NCI-H2227 (cell line): ENCODE measurements at regions not wholly inside any gene's neighbourhood (a gene's known extent, or its start where the extent isn't known, plus 50 kb on each side); places are given as distances from the start of the nearest gene placed in this dataset.

Experiments used
- DNase-seq: peaks from one replicate; lab custom pipeline; 2025; ENCODE audit not compliant: unreplicated experiment; lab: John Stamatoyannopoulos, UW

GRCh38 chr18:41703744-41704530 lies 251.1 kb upstream of the PIK3C3 start:
- DNase-seq = no peak

GRCh38 chr18:41700416-41700815 lies 254.6 kb upstream of the PIK3C3 start:
- no peak for DNase-seq

DNA sequence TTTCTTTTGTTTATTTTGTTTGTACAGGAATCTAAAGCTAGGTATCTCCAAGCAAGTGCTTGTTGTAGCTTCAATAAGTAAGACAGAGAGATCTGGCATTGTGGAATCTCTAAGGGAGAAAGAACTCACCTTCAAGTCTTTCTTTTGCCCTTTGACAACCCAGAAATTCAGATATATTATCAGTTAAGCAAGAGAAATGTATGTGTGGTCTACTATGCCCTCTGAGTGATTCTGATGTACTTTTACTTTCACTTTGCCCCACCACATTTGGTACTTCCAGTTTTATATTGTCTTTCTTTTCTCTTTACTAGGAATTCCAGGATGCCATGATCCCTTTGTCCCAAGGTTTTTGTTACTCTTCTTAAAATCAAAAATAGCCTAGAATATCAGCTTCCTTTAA lies 259.6 kb upstream of the PIK3C3 start:
- DNase-seq = no peak

DNA sequence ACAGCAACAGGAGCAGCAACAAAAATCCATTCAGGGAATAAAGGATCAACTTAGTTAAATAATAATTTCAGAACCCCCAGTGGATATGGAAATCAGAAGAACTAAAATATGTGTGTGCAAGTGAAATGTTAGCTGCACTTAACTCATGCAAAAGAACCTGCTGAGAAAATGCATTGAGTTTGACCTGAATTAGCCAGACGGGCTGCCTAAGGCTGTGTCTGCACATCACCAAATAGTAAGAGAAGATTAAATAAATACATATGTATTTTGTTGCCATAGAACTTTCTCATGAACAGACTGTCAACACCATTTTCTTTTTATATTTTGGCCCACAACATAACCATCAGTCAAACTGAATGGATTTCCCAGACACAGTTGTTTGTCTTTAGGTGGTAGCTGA lies 262.0 kb upstream of the PIK3C3 start:
- DNase-seq = no peak

DNA sequence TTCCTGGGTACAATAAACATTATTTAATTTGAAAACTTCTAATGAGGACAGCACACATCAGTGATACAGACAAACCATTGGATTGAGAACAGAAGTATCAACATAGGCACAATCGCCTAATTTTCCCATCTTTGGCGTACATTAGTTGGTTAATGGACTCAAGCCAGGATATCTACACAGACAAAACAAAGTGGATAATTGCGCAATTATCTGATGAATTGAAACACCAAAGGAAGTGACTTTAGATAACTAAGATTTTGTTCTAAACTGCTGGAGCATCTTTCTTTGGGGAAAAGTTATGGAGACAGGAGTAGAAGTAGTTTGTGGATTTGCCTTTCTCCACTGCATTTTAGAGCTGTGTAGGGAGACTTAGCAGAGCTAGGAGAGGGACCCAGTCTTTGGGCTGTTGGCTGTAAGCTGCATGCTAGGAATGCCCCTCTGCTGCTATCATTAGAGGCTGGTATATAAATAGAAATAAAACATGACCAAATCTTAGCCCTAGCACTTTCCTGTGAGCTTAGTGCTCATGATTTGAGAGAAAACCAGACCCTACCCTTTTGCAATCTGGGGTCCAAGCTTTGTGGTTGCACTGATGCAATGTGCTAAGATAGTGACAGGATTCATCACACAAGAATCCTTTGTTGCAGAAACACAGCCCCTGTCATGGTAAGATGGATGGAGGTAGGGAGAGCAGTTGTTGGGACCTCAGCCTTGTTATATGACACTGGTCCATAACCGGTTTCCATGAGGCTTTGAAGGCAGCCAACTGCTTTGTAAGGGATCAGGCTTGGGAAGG lies 264.5 kb upstream of the PIK3C3 start:
- DNase-seq = no peak

DNA sequence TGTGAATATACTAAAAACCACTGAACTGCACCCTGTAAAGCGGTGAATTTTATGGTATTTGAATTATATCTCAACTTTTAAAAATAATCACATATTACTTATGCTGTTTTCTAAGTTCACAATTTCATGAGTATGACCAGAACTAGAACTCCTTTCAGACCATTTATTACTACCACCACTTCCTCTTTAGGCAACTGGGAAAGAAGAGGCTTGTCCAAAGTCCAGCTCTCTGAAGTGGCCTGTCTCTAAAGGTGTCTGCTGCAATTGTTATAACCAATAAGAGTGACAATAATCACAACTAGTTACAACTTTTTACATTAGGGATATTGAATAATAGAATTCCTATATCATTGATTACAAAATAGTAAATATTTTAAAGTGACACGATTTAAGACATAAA lies 267.9 kb upstream of the PIK3C3 start:
- no peak for DNase-seq

GRCh38 chr18:41681138-41681880 lies 273.7 kb upstream of the PIK3C3 start:
- DNase-seq = no peak

DNA sequence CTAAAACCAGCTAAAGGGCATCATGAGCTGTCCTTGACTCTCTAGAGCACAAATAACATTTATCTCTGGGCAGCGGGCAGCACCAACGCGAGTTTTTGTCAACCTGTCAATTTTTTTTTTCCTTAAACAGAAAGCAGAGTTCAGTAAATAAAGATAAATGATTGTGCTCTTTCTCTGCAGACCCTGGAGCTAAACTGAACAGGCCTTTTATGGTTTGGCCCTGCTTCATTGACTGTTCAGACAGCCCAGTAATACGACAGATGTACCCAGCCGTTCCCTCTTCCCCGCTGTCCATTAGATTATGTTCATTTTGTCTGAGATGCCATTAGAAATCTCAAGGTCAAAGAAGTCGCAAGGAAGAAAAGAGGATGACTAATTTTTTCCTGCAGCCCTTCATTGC lies 280.5 kb upstream of the PIK3C3 start:
- DNase-seq = peak; percentile 64

DNA sequence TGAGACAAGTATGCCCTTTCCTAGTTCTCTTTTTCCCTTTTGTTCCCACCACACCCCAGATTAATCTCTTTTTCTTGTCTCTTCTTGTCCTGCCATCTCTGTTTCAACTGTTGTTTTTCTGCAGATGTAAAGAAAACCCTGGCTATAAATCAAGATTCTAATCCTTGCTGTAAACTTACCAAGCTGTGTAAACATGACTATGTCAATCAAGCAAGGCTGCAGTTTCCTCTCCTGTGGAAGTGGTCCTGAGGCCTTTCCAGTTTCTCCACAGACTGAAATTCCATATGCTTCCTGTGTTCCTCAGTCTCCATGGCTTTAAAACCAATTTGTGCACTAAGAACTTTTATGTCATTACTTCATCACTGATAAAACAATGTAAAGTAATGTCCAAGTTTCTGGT lies 288.8 kb upstream of the PIK3C3 start:
- no peak for DNase-seq

- DNase-seq = no peak
Observed at GRCh38 chr18:41665210-41665609, 289.8 kb upstream of the PIK3C3 start.

DNA sequence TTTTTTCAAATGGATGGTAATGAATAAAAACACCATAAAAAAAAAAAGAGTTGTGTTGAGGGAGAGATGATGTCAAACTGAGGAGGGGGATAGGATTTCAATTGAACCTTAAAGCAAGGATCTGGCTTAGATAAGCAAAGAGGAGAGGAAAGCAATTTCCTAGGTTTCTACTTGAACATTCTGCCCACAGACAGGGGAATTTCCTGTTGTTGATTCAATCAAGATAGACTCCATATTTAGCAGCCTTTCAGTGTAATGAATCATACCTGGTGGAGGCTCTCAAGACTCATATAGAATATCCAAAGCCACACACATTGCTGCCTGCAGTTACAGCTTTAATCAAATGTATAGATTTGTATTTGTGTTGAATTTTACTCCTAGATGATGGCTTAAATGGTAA lies 294.4 kb upstream of the PIK3C3 start:
- DNase-seq = no peak

DNA sequence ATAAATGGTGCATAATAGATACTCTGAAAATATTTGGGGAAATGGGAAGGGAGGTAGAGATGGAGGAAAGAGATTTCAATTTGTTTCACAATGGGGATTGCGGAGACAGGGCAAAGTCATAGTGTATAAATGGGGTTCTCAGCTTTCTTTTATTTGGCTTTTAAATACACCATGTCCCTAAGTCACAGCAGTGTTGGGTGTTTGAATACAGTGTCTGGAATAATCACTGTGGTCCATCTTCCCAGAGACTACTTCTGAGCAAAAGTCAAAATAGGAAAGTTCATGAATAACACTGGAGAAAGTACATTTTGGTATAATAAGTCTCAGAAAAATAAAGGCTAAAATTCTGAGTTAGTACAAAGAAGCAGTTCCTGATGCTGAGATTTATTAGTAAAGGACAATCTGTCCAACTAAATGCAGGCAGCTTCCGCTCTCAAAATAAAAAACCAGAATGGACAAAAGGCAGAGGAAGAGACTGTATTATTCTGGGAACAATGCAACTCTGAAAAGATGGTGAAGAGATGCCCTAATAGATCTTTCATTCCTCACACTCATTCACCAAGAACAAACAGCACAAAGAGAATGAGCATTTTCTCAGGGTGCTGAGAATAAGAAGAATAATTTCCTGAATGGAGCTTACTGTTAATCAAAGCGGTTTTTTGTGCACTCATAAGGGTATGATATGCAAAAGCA lies 295.4 kb upstream of the PIK3C3 start:
- no peak for DNase-seq

GRCh38 chr18:41657189-41657588 lies 297.8 kb upstream of the PIK3C3 start:
- DNase-seq = no peak

- peak; percentile 29 for DNase-seq
Observed at GRCh38 chr18:41655074-41655473, 300.0 kb upstream of the PIK3C3 start.

- DNase-seq = no peak
Observed at GRCh38 chr18:41647914-41648313, 307.1 kb upstream of the PIK3C3 start.

- DNase-seq = no peak
Observed at GRCh38 chr18:41646915-41647620, 308.0 kb upstream of the PIK3C3 start.

DNA sequence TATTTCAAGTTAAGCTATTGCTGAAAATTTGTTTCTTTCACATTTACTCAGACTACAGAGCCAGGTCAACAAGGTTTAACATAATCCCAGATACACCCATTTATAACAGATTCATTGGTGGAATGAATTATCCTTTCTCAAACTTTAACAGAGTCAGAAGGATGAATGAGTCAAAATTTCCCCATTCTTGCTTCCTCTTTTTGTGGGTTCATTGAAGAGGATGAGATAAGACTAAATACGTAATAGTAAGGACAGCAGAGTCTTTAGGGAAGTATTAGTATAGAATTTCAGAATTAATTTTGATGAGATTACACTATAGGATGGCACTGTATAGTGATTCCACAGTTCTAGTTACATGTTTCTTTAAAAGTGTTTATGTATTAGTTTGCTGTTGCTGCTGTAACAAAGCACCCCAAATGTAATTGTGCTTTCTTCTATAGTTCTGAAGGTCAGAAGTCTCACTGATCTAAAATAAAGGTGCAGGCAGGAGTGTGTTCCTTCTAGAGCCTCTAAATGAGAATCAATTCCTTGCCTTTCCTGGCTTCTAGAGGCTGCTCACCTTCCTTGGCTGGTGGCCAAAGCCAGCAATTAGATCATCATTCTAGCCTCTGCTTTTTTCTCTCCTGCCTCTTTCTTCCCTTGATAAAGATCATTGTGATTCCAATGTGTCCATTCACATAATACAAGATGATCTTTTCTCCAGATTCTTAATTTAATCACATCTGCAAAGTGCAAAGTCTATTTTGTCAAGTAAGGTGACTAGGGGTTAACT lies 309.3 kb upstream of the PIK3C3 start:
- peak; percentile 17 for DNase-seq

GRCh38 chr18:41644466-41644865 lies 310.6 kb upstream of the PIK3C3 start:
- DNase-seq = no peak

GRCh38 chr18:41643427-41643826 lies 311.6 kb upstream of the PIK3C3 start:
- no peak for DNase-seq

GRCh38 chr18:41642756-41643155 lies 312.3 kb upstream of the PIK3C3 start:
- no peak for DNase-seq
